ENCODE measurements at regions not wholly inside any gene's neighbourhood (a gene's known extent, or its start where the extent isn't known, plus 50 kb on each side); places are given as distances from the start of the nearest gene placed in this dataset.

DNA sequence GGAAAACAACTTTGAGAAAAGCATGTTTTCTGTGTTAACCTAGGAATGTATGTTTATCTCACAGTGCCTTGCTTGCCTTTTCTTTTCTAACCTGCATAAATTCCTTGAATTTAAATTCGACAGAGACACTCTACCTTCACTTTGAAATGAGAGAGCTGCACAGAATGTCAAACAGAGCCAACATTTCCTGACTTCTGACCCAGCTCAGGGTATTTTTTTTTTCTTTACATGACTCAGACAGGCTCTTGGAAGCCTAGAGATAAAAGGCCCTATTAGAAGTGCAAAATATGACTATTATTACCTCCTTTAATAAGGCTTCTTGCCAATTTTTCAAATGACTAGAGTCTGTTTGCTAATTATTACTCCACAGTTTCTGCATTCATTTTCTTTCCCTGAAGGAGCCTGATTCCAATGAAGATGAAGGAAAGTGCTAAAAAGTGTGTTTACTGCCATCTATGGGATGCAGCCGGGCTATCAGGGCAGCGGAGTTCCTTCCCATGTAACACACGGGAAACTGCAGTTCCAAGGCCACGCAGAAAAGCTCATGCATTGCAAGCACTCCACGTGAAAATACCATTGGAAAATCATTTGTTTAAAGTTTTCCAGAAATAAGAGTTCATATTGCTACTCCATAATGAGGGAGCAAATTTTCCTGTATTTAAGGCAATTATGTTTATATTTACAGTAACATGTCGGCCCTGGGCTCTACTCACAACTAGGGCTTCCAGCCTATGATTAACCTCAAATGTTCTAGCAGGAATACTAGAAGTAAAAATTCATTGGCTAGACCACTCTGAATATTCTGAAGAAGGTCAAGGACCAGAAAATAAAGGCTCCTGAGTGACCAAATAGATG is 485.6 kb downstream of the ZSWIM6 start:
- H3K4me3 ChIP-seq (ENCODE audit: low read depth, low read length): no peak overlapping the region
- TF ChIP-seq, protein P1, sequence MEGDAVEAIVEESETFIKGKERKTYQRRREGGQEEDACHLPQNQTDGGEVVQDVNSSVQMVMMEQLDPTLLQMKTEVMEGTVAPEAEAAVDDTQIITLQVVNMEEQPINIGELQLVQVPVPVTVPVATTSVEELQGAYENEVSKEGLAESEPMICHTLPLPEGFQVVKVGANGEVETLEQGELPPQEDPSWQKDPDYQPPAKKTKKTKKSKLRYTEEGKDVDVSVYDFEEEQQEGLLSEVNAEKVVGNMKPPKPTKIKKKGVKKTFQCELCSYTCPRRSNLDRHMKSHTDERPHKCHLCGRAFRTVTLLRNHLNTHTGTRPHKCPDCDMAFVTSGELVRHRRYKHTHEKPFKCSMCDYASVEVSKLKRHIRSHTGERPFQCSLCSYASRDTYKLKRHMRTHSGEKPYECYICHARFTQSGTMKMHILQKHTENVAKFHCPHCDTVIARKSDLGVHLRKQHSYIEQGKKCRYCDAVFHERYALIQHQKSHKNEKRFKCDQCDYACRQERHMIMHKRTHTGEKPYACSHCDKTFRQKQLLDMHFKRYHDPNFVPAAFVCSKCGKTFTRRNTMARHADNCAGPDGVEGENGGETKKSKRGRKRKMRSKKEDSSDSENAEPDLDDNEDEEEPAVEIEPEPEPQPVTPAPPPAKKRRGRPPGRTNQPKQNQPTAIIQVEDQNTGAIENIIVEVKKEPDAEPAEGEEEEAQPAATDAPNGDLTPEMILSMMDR (IDR thresholded peaks at IDR 0.05; ENCODE audit: control insufficient read depth, extremely low read depth, insufficient read depth): peak; percentile 90
- DNase-seq (ENCODE audit: low read depth): peak; percentile 28

DNA sequence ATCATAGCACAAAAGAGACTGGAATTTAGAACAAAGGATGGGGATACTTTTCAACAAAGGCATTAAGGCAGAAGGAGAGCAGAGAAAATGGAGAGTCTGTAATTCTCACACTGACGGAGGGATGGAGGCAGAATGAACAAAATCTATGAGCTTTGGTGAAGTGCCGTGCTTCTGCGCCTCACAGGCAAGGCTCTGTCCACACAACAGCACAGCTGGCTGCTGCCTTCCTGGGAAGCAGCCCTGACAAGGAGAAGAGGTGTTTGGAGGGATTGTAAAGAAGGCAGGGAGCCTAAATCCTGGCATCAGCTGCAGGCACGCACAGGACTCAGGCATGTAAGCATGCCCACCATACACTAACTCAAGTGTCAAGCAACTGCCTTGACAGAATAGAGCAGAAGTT is 485.2 kb upstream of the KIF2A start:
- TF ChIP-seq, protein P1 (IDR thresholded peaks at IDR 0.05; ENCODE audit: control insufficient read depth, extremely low read depth, insufficient read depth): no peak
- no peak overlapping the region for H3K4me3 ChIP-seq (ENCODE audit: low read depth, low read length)
- DNase-seq (ENCODE audit: low read depth): no peak

DNA sequence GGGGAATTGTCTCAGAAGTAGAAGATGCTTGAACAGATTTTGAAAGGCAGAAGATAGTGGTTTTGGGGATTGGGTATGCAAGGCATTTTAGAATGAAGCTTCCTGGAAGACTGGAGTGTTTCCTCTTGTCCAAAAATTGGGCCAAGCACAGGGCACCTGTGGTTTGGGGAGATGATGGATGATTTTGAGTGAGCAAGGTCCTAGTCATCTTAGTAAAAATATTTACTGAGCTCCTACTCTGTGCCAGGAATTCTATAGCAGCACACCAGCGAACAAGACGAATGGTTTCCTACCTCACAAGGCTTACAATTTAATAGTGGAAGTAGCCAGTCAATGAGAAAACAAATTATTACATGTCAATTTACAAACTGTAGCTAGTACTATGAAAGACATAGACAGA is 484.4 kb upstream of the KIF2A start:
- H3K4me3 ChIP-seq (ENCODE audit: low read depth, low read length): no peak overlapping the region
- TF ChIP-seq, protein P1 (IDR thresholded peaks at IDR 0.05; ENCODE audit: control insufficient read depth, extremely low read depth, insufficient read depth): no peak
- no peak for DNase-seq (ENCODE audit: low read depth)

DNA sequence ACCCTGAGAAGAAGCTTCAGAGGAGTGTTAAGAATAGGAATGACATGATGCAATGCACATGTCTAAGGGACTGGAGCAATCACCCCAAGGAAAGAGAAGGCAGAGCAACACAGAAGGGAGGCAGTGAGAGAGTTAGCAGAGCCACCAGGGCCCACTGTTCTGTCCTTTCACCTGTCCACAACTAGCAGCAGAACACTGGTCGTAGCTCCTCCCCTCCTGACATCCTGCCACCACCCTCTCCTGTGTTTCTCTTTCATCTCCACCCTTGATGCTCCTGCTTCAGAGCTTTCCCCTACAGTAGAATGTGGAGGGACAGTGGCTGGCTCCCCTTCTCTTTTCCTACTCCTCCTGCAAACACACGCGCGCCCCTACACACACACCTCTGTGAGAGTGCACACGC is 483.4 kb upstream of the KIF2A start:
- TF ChIP-seq, protein P1 (IDR thresholded peaks at IDR 0.05; ENCODE audit: control insufficient read depth, extremely low read depth, insufficient read depth): no peak
- no peak overlapping the region for H3K4me3 ChIP-seq (ENCODE audit: low read depth, low read length)
- no peak for DNase-seq (ENCODE audit: low read depth)

DNA sequence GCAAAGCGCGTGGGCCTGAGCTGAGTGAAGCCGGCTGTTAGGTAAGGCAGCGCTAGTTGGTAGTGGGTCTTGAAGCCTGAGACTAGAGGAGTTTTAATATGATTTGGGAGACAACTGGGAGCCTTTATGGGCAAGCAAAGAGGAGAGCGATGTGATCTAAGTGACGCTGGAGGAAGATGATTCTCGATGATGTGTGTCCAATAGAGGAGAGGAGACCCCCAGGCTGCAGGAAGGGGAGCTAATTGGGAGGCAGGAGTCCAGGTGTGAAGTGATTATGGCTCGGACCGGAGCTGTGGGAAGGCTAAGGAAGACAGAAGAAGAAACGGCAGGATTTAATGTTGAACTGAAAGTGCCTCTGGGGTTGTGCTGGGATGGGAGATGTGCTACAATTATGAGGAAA is 482.9 kb upstream of the KIF2A start:
- no peak for DNase-seq (ENCODE audit: low read depth)
- H3K4me3 ChIP-seq (ENCODE audit: low read depth, low read length): no peak overlapping the region
- TF ChIP-seq, protein P1 (IDR thresholded peaks at IDR 0.05; ENCODE audit: control insufficient read depth, extremely low read depth, insufficient read depth): no peak

DNA sequence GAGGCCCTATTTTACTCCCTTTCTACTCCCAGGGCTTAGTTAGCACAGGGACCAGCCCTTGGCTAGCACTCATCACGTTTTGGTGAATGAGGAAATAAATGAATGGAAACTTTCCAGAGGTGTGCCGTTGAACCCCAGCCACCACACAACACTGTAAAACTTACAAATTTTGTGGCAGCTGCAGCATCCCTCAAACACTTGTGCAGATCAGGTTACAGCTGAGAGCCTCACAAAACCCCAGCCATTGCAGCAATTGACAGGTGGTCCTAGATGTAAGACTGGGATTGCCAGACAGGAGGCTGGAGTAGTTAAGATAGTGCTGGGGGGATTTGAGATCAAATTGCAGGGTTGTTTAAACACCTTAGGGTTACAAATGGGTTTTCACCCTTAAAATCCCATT is 482.2 kb upstream of the KIF2A start:
- no peak overlapping the region for H3K4me3 ChIP-seq (ENCODE audit: low read depth, low read length)
- DNase-seq (ENCODE audit: low read depth): no peak
- TF ChIP-seq, protein P1 (IDR thresholded peaks at IDR 0.05; ENCODE audit: control insufficient read depth, extremely low read depth, insufficient read depth): no peak

DNA sequence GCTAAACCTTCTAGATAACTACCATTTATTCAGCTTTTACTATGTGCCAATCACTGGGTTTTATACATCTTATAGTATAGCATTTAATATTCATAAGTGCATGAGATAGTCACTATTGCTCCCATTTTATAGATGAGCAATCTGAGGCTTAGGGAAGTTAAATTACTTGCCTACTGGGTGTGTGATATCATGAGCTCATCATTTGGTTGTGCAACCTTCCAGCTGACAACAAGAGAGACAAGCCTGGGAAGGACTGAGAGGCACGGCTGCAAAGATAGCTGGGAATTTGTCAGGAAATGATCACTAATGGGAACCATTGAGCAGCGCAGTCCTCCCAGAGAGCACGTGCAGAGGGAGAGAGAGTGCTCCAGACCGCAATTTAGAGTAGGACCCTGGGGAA is 481.6 kb upstream of the KIF2A start:
- no peak for DNase-seq (ENCODE audit: low read depth)
- TF ChIP-seq, protein P1 (IDR thresholded peaks at IDR 0.05; ENCODE audit: control insufficient read depth, extremely low read depth, insufficient read depth): no peak
- no peak overlapping the region for H3K4me3 ChIP-seq (ENCODE audit: low read depth, low read length)

All from LNCaP clone FGC (cell line).